Sigmoid colon (tissue), 6 donors: ENCODE measurements at regions not wholly inside any gene's neighbourhood (a gene's known extent, or its start where the extent isn't known, plus 50 kb on each side); places are given as distances from the start of the nearest gene placed in this dataset.

Experiments used
- DNase-seq: peaks from one replicate; pipeline ENCODE4 v3.0.0-alpha.2; 2019
- H3K27ac ChIP-seq, 4 donors: fragments of 200-600 bp; sonication (generic); one replicate each; pipeline ENCODE4 v1.5.1; 2016 to 2019; ENCODE audit warnings: mild to moderate bottlenecking in 1 of 4
- H3K27me3 ChIP-seq, 3 donors: fragments of 200-600 bp; sonication (generic); one replicate each; pipeline ENCODE4 v1.5.1; 2019; ENCODE audit warnings: mild to moderate bottlenecking in 1 of 3
- H3K36me3 ChIP-seq, 4 donors: fragments of 200-600 bp; sonication (generic); one replicate each; pipeline ENCODE4 v1.5.1; 2016 to 2019
- H3K4me1 ChIP-seq, 4 donors: fragments of 200-600 bp; sonication (generic); one replicate each; pipeline ENCODE4 v1.5.1; 2017 to 2019
- H3K4me3 ChIP-seq, 4 donors: fragments of 200-600 bp; sonication (generic); one replicate each; pipeline ENCODE4 v1.5.1; 2017 to 2019; ENCODE audit warnings: mild to moderate bottlenecking in 2 of 4, moderate library complexity in 1 of 4
- H3K9me3 ChIP-seq, 4 donors: fragments of 200-600 bp in 3 of 4; sonication (generic) in 3 of 4; one replicate each; pipeline versions ENCODE4 v1.5.1 to v1.6.1; 2013 to 2019
- EP300 ChIP-seq, 4 donors: sonication (generic); formaldehyde crosslinking; IDR thresholded peaks; one replicate each; pipeline ENCODE4 v1.6.1; 2017; ENCODE audit warnings: antibody characterized with exemption in 4 of 4
- POLR2A ChIP-seq, 2 donors: fragments of 450-650 bp; IDR thresholded peaks; one replicate each; pipeline ENCODE4 v1.6.1; 2016; ENCODE audit warnings: antibody characterized with exemption in 2 of 2, mild to moderate bottlenecking in 2 of 2, moderate library complexity in 2 of 2
- POLR2AphosphoS5 ChIP-seq, 4 donors: sonication (generic); formaldehyde crosslinking; IDR thresholded peaks; one replicate each; pipeline ENCODE4 v1.6.1; 2017; ENCODE audit warnings: antibody characterized with exemption in 4 of 4
- WGBS, 2 donors: extraction: QIAGEN DNeasy Blood & Tissue Kit; methylation state at CpG; one replicate each; pipeline ENCODE4 v1.1.7; 2013; 5-methylcytosine and 5-hydroxymethylcytosine counted together
- intact Hi-C: fragments of 100-400 bp; cut with DNase I; formaldehyde crosslinking; loops from one replicate; pipeline ENCODE4 v1.15.1; 2023
- TF ChIP-seq, protein P1 (sequence below), 4 experiments: fragments of 450-650 bp in 3 of 4; fragments of 200-600 bp in 1 of 4; IDR thresholded peaks; one replicate each; pipeline ENCODE4 v1.5.1; 2016 to 2019; ENCODE audit warnings: antibody characterized with exemption in 4 of 4, mild to moderate bottlenecking in 3 of 4, moderate library complexity in 2 of 4
- donor health status: healthy with polysubstance abuse.
- donor health status: healthy.

DNA sequence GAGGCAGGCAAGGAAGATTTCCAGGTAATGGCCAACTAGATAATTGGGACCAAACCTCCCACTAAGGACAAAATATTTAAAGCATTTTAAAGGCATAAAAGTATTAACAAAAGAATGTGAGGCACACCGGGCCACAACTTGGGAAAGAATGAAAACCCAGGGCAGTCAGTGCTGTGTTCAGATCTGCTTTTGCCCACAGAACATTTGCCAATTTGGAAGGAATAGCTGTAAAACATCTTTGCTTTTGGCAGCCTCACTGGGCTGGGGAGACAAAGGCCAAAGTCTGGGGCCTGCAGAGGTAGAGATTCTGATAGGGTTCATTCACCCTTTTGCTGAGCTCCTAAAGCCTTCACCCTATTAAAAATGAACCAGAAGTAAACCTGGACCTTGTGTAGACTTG lies 82.3 kb downstream of the SYNE3 start:
- Histone ChIP-seq H3K27me3 (no peaks in the 10 kb centered on the region), H3K36me3 (peaks cover 0 to 9% (median 4%) of the 10 kb centered on the region in 4 donors), H3K27ac (no peak overlapping the region), H3K4me1 (peaks cover 0 to 11% (median 8%) of the 10 kb centered on the region in 4 donors), H3K4me3 (no peak overlapping the region), H3K9me3 (no peaks in the 10 kb centered on the region)
- TF ChIP-seq, protein P1, sequence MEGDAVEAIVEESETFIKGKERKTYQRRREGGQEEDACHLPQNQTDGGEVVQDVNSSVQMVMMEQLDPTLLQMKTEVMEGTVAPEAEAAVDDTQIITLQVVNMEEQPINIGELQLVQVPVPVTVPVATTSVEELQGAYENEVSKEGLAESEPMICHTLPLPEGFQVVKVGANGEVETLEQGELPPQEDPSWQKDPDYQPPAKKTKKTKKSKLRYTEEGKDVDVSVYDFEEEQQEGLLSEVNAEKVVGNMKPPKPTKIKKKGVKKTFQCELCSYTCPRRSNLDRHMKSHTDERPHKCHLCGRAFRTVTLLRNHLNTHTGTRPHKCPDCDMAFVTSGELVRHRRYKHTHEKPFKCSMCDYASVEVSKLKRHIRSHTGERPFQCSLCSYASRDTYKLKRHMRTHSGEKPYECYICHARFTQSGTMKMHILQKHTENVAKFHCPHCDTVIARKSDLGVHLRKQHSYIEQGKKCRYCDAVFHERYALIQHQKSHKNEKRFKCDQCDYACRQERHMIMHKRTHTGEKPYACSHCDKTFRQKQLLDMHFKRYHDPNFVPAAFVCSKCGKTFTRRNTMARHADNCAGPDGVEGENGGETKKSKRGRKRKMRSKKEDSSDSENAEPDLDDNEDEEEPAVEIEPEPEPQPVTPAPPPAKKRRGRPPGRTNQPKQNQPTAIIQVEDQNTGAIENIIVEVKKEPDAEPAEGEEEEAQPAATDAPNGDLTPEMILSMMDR (IDR thresholded peaks at IDR 0.05): no peak
- TF ChIP-seq EP300 (IDR thresholded peaks at IDR 0.05) (no peak), POLR2A (IDR thresholded peaks at IDR 0.05) (no peak), POLR2AphosphoS5 (IDR thresholded peaks at IDR 0.05) (no peak)
- intact Hi-C loops: loop anchor here (10.0 kb wide), 1 partner anchor 339 kb away; no protein-coding TSS in a partner anchor
- no peak for DNase-seq
- WGBS, 2 donors: 86 to 92% methylated on average over 1 of the region's 1 CpG

DNA sequence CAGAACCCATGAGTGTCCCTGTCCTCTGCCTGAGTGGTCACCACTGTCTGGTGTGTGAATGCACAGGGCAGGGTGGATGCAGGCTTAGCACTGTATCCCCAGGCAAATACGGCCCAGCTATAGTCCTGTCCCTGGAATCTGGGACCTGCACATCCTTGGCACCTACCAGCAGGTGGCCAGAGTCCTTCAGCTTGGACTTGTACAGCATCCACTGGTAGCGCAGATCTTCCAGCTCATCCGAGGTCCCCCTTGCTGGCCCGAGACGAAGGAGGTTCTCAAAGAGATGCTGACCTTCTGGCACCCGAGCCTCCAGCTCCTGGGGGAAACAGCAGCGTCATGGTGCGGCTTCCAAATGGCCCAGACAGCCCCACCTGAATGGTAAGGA lies 83.4 kb downstream of the SYNE3 start:
- peaks cover 0 to 8% (median 0%) of the 10 kb centered on the region in 4 donors for H3K36me3 ChIP-seq
- no peak overlapping the region for H3K27ac ChIP-seq
- H3K27me3 ChIP-seq: no peaks in the 10 kb centered on the region
- no peaks in the 10 kb centered on the region for H3K9me3 ChIP-seq
- H3K4me3 ChIP-seq: no peak overlapping the region
- peaks cover 0 to 11% (median 8%) of the 10 kb centered on the region in 4 donors for H3K4me1 ChIP-seq
- intact Hi-C loops: loop anchor here (2.0 to 10.0 kb wide), 2 partner anchors 338 to 744 kb away; no protein-coding TSS in a partner anchor
- no peak for DNase-seq
- 85 to 87% methylated on average over 8 of the region's 8 CpGs for WGBS, 2 donors
- TF ChIP-seq EP300 (IDR thresholded peaks at IDR 0.05) (no peak), POLR2A (IDR thresholded peaks at IDR 0.05) (no peak), POLR2AphosphoS5 (IDR thresholded peaks at IDR 0.05) (no peak)
- TF ChIP-seq, protein P1 (IDR thresholded peaks at IDR 0.05): no peak

DNA sequence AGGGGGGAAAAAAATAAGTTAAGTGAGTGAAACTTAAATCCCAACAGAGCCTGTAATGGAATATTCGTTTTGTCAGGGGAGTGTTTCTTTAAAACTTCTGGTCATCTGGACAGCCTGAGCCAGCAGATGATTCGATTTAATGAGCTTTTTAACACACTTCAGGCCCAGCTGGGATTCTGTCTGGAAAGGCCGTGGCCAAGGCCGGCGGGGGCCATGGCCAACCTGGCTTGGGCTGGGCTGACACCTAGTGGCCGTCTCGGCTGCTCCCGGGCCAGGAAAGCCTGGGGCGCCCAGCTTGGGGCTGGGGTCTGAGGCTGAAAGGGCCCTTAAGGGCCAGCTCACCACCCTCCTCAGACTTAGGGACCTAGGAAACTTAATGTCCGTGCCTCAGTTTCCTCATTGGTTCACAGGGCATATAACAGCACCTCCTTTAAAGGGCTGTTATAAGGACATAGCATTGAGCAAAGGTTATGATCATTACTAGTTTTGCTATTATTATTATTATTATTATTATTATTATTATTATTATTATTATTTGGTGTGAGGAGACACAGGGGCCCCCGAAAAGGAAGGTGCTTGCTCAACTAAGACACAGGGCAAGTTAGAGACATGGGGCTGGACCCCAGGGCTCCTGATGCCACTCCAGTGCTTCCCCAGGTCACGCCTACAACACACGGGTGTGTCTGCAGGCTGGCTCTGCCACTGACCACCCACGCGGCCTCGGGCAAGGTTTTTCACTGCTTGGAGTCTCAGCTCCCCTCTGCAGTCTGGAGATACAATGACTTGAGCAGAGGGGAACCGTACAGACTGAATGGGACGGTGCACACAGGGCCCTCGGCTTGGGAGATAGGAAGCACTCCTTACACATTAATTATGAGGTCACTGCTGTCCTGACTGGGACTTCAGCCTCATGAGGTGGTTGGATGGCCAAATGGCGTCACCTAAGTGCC lies 84.0 kb downstream of the SYNE3 start:
- peaks cover 0 to 8% (median 0%) of the 10 kb centered on the region in 4 donors for H3K36me3 ChIP-seq
- intact Hi-C loops: loop anchor here (2.0 to 10.0 kb wide), 2 partner anchors 338 to 744 kb away; no protein-coding TSS in a partner anchor
- WGBS, 2 donors: 37 to 67% methylated on average over 20 of the region's 20 CpGs
- peak overlapping the region in 2 of 4 donors; percentile 47 to 57 for H3K27ac ChIP-seq
- H3K4me3 ChIP-seq: no peak overlapping the region
- peak; percentile 80 for DNase-seq
- no peak for TF ChIP-seq POLR2A (IDR thresholded peaks at IDR 0.05)
- peak in 2 of 4 donors; percentile 45 to 47 for TF ChIP-seq POLR2AphosphoS5 (IDR thresholded peaks at IDR 0.05)
- TF ChIP-seq, protein P1 (IDR thresholded peaks at IDR 0.05): peak; percentile 44 to 81 (median 67)
- TF ChIP-seq EP300 (IDR thresholded peaks at IDR 0.05): no peak
- H3K27me3 ChIP-seq: no peaks in the 10 kb centered on the region
- H3K9me3 ChIP-seq: no peaks in the 10 kb centered on the region
- H3K4me1 ChIP-seq: peaks cover 0 to 11% (median 8%) of the 10 kb centered on the region in 4 donors

DNA sequence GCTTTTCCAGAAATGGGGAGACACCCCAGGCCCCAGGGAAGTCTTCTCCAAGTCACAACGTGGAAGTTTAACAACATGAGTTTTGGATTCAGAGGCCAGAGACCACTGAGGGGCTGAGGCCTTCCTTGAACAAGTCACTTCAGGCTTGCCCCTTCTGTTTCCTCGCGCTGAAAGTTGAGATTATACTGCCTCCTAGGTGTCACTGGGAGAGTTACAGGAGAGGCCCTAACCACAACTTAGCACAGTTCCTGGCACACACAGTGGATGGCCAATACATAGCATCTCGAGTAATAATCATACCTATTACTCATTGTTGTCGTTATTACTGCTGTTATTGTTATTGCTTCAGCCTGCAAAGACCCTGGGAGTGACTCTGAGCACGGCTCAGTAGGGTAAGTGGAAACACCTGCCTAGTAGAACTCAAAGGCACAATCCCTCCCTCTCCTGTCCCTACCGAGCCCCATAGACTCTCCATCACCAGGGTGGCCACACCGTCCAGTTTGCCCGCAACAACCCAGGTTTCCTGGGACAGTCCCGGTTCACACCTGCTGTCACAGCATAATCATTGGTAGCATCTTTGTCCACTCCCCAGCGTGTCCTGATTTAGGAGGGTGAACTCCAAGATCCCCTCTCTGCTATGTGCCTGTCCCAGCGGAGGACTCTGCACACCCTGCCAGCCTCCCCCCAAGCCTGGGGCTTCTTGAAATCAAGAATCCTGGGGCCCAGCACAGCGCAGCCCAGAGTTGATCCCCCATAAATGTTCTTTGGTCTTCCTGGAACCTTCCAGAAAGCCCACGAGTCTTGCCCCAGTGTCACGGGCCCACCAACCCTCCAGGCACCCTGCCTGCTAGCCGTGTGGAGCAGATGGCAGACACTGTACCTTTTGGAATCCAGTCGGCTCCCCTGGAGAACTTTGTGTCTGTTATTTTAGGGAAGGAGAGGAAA lies 85.0 kb downstream of the SYNE3 start:
- no peaks in the 10 kb centered on the region for H3K9me3 ChIP-seq
- H3K27me3 ChIP-seq: no peaks in the 10 kb centered on the region
- 74 to 84% methylated on average over 17 of the region's 17 CpGs for WGBS, 2 donors
- no peak overlapping the region for H3K4me3 ChIP-seq
- H3K36me3 ChIP-seq: peaks cover 0 to 4% (median 0%) of the 10 kb centered on the region in 4 donors
- TF ChIP-seq, protein P1 (IDR thresholded peaks at IDR 0.05): peak in 3 of 4 experiments; percentile 20 to 28 (median 21)
- no peak for TF ChIP-seq POLR2A (IDR thresholded peaks at IDR 0.05)
- H3K27ac ChIP-seq: peak overlapping the region in 2 of 4 donors; percentile 47 to 57
- peaks cover 0 to 11% (median 8%) of the 10 kb centered on the region in 4 donors for H3K4me1 ChIP-seq
- no peak for DNase-seq
- intact Hi-C loops: loop anchor here (2.0 to 10.0 kb wide), 2 partner anchors 337 to 743 kb away; no protein-coding TSS in a partner anchor
